Loucy (cell line): ENCODE measurements at regions not wholly inside any gene's neighbourhood (a gene's known extent, or its start where the extent isn't known, plus 50 kb on each side); places are given as distances from the start of the nearest gene placed in this dataset.

Experiments used
- H2AFZ ChIP-seq: fragments of 200-600 bp; sonication (generic); 2 replicates; pipeline ENCODE4 v1.6.0; 2016; ENCODE audit warnings: antibody characterized with exemption, mild to moderate bottlenecking, low read length, moderate library complexity
- H3F3A ChIP-seq: fragments of 200-600 bp; 2 replicates; pipeline ENCODE4 v1.6.0; 2016; ENCODE audit warnings: antibody characterized with exemption, low read depth, mild to moderate bottlenecking
- H3K27me3 ChIP-seq: fragments of 200-600 bp; sonication (generic); 2 replicates; pipeline ENCODE4 v1.6.1; 2014; ENCODE audit warnings: low read length, mild to moderate bottlenecking; ENCODE audit not compliant: insufficient read depth, poor library complexity, severe bottlenecking
- H3K36me3 ChIP-seq: fragments of 200-600 bp; sonication (generic); 2 replicates; pipeline ENCODE4 v1.6.1; 2016; ENCODE audit warnings: low read length; ENCODE audit not compliant: insufficient read depth
- H3K4me1 ChIP-seq: fragments of 200-600 bp; sonication (generic); 2 replicates; pipeline ENCODE4 v1.5.1; 2014; ENCODE audit warnings: low read length, mild to moderate bottlenecking; ENCODE audit not compliant: insufficient read depth, poor library complexity, severe bottlenecking
- H3K4me2 ChIP-seq: fragments of 200-600 bp; sonication (generic); 2 replicates; pipeline ENCODE4 v1.6.0; 2014; ENCODE audit warnings: antibody characterized with exemption, low read length, low read depth, mild to moderate bottlenecking; ENCODE audit not compliant: poor library complexity, severe bottlenecking
- H3K4me3 ChIP-seq: fragments of 200-600 bp; sonication (generic); 2 replicates; pipeline ENCODE4 v1.5.1; 2014; ENCODE audit warnings: low read length, mild to moderate bottlenecking, mixed read lengths; ENCODE audit not compliant: poor library complexity, severe bottlenecking
- H3K79me2 ChIP-seq: fragments of 200-600 bp; sonication (generic); 2 replicates; pipeline ENCODE4 v1.6.1; 2014; ENCODE audit warnings: low read length; ENCODE audit not compliant: insufficient read depth
- H3K9ac ChIP-seq: fragments of 200-600 bp; sonication (generic); 2 replicates; pipeline ENCODE4 v1.6.0; 2014; ENCODE audit warnings: mild to moderate bottlenecking, low read depth, low read length, moderate library complexity; ENCODE audit not compliant: poor library complexity, severe bottlenecking
- H3K9me2 ChIP-seq: fragments of 200-600 bp; sonication (generic); replicated peaks from 2 replicates; pipeline ENCODE4 v1.6.1; 2016; ENCODE audit warnings: low read depth, low read length, mixed read lengths
- H3K9me3 ChIP-seq: fragments of 200-600 bp; sonication (generic); 2 replicates; pipeline ENCODE4 v1.6.1; 2014; ENCODE audit warnings: mild to moderate bottlenecking, antibody characterized with exemption, low read length, low read depth; ENCODE audit not compliant: insufficient read depth
- H4K20me1 ChIP-seq: fragments of 200-600 bp; sonication (generic); 2 replicates; pipeline ENCODE4 v1.6.0; 2014; ENCODE audit warnings: antibody characterized with exemption, low read length, mild to moderate bottlenecking; ENCODE audit not compliant: insufficient read depth, poor library complexity, severe bottlenecking
- EZH2phosphoT487 ChIP-seq: fragments of 200-600 bp; IDR thresholded peaks from 2 replicates; pipeline ENCODE4 v1.6.1; 2018; ENCODE audit warnings: antibody characterized with exemption, mild to moderate bottlenecking, moderate library complexity, borderline replicate concordance
- TF ChIP-seq, protein P1 (sequence below): fragments of 200-600 bp; sonication (generic); conservative IDR thresholded peaks from 2 replicates; pipeline ENCODE4 v1.5.1; 2014; ENCODE audit warnings: mild to moderate bottlenecking, antibody characterized with exemption, low read length

DNA sequence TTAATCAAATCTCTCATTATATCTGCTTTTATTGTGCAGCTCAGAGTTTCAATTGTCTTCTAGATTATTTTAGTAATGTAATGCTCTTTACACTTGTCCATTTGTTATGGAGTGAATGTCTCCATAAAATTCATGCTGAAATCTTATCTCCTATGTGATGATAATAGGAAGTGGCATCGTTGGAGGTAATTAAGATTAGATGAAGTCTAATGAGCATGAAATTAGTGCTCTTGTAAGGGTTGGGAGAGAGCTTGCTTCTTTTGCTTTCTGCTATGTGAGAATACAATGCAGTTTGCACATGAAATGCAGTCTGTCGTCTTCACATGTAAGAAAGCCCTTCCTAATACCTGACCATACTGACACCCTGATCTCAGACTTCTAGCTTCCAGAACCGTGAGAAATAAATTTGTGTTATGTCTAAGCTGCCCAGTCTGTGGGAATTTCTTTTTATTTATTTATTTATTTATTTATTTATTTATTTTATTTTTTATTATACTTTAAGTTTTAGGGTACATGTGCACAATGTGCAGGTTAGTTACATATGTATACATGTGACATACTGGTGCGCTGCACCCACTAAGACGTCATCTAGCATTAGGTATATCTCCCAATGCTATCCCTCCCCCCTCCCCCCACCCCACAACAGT, 1399.2 kb upstream of the CDH6 start:
- Histone ChIP-seq H3K36me3 (no peaks in the 10 kb centered on the region), H3K4me3 (no peak overlapping the region), H3F3A (no peaks in the 10 kb centered on the region), H3K27me3 (no peaks in the 10 kb centered on the region), H3K79me2 (no peaks in the 10 kb centered on the region), H4K20me1 (no peaks in the 10 kb centered on the region), H3K4me2 (no peak overlapping the region), H3K4me1 (no peaks in the 10 kb centered on the region), H3K9me2 (no peaks in the 10 kb centered on the region), H3K9me3 (no peaks in the 10 kb centered on the region), H3K9ac (no peak overlapping the region), H2AFZ (no peak overlapping the region)
- no peak for TF ChIP-seq EZH2phosphoT487
- TF ChIP-seq, protein P1, sequence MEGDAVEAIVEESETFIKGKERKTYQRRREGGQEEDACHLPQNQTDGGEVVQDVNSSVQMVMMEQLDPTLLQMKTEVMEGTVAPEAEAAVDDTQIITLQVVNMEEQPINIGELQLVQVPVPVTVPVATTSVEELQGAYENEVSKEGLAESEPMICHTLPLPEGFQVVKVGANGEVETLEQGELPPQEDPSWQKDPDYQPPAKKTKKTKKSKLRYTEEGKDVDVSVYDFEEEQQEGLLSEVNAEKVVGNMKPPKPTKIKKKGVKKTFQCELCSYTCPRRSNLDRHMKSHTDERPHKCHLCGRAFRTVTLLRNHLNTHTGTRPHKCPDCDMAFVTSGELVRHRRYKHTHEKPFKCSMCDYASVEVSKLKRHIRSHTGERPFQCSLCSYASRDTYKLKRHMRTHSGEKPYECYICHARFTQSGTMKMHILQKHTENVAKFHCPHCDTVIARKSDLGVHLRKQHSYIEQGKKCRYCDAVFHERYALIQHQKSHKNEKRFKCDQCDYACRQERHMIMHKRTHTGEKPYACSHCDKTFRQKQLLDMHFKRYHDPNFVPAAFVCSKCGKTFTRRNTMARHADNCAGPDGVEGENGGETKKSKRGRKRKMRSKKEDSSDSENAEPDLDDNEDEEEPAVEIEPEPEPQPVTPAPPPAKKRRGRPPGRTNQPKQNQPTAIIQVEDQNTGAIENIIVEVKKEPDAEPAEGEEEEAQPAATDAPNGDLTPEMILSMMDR = no peak

DNA sequence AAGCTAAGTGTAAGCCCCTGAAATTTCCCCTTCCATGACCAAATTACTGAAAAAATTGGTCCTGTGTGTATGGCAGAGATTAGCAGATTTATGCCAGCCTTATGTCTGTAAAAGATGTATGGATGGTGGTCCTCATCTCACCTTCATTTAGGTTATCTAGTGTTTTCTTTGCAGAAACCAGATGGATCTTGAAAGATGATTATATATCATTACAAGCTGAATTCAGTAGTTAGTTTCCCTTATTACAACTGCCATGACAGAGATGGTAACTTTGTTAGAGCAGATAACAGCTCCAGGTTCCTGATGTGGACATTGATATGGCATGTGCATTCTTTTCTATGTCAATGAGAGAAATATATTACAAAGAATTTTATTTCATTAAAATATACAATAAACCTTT, 1403.2 kb upstream of the CDH6 start:
- no peaks in the 10 kb centered on the region for H3K27me3 ChIP-seq
- H3K4me2 ChIP-seq = no peak overlapping the region
- no peaks in the 10 kb centered on the region for H3K79me2 ChIP-seq
- no peaks in the 10 kb centered on the region for H3K9me2 ChIP-seq
- no peaks in the 10 kb centered on the region for H3K4me1 ChIP-seq
- no peak overlapping the region for H3K9ac ChIP-seq
- no peaks in the 10 kb centered on the region for H3F3A ChIP-seq
- no peaks in the 10 kb centered on the region for H4K20me1 ChIP-seq
- no peak overlapping the region for H3K4me3 ChIP-seq
- no peaks in the 10 kb centered on the region for H3K9me3 ChIP-seq
- H3K36me3 ChIP-seq = no peaks in the 10 kb centered on the region
- TF ChIP-seq, protein P1 = no peak
- no peak for TF ChIP-seq EZH2phosphoT487
- H2AFZ ChIP-seq = no peak overlapping the region

- H3K9ac ChIP-seq = no peak overlapping the region
- H3K27me3 ChIP-seq = no peaks in the 10 kb centered on the region
- no peak for TF ChIP-seq EZH2phosphoT487
- H3K4me1 ChIP-seq = no peaks in the 10 kb centered on the region
- H3F3A ChIP-seq = no peaks in the 10 kb centered on the region
- no peak overlapping the region for H3K4me3 ChIP-seq
- no peaks in the 10 kb centered on the region for H3K9me2 ChIP-seq
- H2AFZ ChIP-seq = no peak overlapping the region
- H4K20me1 ChIP-seq = no peaks in the 10 kb centered on the region
- H3K36me3 ChIP-seq = no peaks in the 10 kb centered on the region
- H3K4me2 ChIP-seq = no peak overlapping the region
- H3K9me3 ChIP-seq = no peaks in the 10 kb centered on the region
- H3K79me2 ChIP-seq = no peaks in the 10 kb centered on the region
Measured at GRCh38 chr5:29780401-29780800, 1413.1 kb upstream of the CDH6 start.

GRCh38 chr5:29779141-29779540, 1414.3 kb upstream of the CDH6 start:
- Histone ChIP-seq H3K4me2 (no peak overlapping the region), H3K79me2 (no peaks in the 10 kb centered on the region), H3K27me3 (no peaks in the 10 kb centered on the region), H3K4me1 (no peaks in the 10 kb centered on the region), H3K36me3 (no peaks in the 10 kb centered on the region), H3K9me3 (no peaks in the 10 kb centered on the region), H2AFZ (no peak overlapping the region), H4K20me1 (no peaks in the 10 kb centered on the region), H3K9me2 (no peaks in the 10 kb centered on the region), H3F3A (no peaks in the 10 kb centered on the region), H3K4me3 (no peak overlapping the region), H3K9ac (no peak overlapping the region)
- no peak for TF ChIP-seq EZH2phosphoT487
- TF ChIP-seq, protein P1 = no peak
